HG02798 (cell line): ENCODE measurements at regions not wholly inside any gene's neighbourhood (a gene's known extent, or its start where the extent isn't known, plus 50 kb on each side); places are given as distances from the start of the nearest gene placed in this dataset.
A peak's percentile ranks its signal among the peaks of the same experiment; 100 is the strongest.
"Not testable (repeated sequence)": the region's sequence is repeated elsewhere in the genome, so short reads cannot be mapped to it uniquely, and the experiment has no call there.

Experiments
- ATAC-seq: cut with Tn5 transposase; IDR thresholded peaks from one replicate; pipeline ENCODE4 v1.9.1; 2021; ENCODE audit warnings: mild to moderate bottlenecking; ENCODE audit not compliant: unreplicated experiment, poor library complexity

DNA sequence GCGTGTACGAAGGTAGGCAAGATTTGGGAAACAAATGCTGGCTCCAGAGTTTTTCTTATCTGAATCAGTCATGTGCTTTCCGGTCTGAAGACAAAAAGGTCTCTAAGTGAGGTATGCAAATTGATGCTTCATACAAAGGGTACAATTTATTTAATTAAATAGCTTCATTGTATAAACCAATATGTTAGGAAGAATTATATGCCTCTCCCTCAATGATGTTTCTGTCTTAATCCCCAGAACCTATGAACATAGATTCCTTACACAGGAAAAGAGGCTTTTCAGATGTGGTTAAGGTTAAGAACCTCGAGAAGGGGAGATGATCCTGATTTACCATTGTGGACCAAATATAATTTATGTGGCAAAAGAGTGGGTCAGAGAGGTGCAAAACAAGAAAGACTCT, 543.5 kb upstream of the PCDH10 start:
- no peak for ATAC-seq

DNA sequence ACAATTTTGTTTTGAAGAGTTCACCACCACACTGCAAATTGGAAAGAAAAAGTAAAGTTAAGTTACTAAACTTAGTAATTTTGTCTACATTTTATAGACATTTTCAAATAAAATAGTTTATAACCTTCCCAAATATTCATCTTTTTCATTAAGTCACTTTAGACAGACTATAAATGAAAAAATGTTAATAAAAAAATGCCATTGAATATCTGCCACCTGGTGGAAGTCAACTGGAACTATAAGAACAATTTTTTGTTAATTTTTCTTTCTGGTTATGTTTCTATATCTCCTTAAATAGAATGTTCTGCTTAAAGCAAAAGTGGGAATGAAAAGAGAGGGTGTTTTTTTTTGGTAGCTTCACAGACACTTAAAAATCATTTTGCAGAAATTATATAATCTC, 534.4 kb upstream of the PCDH10 start:
- ATAC-seq, result no peak

DNA sequence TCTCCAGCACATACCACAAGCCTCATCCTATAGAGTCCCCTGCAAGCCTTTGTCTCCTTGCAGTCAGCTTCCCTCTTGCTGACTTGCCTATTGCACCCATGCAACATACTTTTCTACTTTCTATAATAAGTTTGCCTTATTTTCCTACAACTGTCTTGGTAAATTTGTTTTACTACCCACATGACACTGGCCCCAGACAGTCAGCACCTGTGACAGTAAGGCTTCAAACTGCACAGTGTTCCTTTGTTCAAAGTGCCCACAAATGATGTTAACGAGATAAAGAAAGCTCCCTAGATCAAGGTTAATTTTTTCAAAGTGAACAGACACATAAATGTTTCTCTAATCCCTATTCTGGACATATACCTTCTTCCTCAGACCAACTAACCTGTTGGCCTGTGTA, 529.1 kb upstream of the PCDH10 start:
- ATAC-seq, result no peak

DNA sequence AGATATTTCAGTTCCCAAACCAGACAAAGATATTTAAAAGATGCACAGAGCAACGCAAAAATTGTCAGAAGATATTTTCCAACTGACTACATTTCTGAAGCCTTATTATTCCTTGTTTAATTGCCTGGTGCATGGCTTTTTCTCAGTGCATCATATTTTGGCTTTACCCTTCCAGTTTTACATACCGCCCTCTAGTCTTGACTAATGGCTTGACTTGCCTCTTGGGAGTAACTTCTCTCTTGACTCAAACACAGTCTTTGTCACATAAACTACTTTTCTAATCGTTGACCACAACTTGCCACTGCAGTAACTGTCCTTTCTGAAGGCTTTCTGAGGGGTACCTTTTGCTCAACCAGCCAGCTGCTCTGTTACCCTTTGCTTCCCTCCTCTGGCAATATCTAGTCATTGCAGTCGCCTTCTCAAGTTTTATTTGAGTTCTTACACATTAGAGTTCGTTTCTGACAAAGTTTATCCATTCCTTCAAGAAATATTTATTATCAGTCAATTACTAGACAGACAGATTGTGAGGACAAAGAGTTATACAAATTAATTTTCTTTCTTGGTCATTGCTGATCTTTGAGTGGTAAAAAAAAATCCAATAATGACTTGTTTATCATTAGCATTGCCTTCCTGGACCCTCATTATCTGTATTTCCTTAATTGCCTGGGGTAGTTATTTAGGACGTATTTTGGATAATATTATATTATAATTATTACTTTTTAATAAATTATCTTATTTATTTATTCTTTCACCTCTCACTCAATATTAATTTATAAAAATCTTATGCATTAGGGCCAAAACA, 506.9 kb upstream of the PCDH10 start:
- peak; percentile 58 for ATAC-seq

DNA sequence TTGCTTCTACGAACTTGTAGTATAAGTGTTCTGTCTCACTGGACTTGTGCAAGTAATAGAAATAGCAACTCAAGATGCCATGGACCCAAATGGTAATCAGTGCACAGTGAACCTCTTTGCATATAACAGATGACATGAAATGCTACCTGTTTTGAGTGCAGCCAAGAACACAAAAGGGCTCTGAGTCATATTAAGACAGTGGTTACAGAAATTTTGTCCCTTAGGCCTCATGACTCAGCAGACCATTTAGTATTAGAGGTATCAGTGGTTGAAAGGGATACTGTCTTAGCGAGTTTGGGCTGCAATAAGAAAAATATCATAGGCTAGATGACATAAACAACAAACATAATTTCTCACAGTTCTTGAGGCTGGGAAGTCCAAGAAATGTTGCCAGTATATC, 502.9 kb upstream of the PCDH10 start:
- ATAC-seq, result peak; percentile 78

DNA sequence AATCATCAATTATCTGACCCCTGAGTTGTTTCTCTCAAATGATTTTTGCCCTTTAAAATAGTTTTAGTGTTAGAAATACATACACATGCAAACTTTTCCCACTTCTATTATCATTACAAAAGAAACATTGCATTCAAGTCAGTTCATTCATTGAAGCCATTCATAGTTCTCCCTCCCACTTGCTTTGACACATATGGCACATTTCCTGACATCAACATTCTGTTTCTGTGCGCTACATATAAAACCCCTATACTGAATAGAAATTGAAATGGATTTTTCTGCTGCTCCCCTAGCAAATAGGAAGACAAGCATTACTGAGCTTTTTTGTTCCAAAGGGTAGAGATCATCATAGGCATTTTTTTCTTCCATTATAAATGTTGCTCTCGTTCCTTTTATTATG, 497.9 kb upstream of the PCDH10 start:
- no peak for ATAC-seq

DNA sequence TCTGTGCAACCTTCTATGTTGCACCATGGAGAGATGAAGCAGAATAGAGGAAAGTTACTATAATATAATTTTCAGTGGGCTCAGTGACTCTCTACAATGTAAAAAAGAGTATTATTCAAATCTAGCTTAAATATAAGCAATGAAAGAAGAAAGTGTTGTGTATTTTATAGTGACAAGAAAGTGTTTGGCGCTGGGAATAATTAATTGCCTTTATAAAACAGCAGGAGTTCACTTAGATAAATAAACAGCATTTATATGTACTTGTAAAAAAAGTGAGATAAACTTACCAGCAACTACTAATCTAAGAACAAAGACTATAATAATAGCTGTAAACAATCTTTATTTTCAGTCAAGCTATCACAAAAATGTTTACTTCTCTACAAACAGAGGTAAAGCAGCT, 488.9 kb upstream of the PCDH10 start:
- no peak for ATAC-seq

DNA sequence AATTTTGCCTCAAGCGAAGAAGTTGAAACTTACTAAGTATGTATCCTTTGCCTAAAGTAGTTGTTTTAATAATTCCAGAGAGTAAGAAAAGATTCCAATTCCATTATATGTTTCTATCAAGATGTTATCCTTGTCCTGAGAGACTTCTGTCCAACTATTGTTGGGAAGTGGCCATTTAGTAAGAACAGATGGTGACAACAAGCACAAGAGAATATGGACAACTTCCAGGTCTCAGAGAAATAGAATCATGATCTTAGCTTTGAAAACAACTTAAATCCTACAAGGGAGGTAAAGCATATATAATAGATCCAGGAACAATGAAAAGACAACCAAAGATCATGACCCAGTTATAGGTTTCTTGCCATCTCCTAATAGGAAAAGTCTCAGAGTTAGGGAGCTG, 486.6 kb upstream of the PCDH10 start:
- no peak for ATAC-seq

DNA sequence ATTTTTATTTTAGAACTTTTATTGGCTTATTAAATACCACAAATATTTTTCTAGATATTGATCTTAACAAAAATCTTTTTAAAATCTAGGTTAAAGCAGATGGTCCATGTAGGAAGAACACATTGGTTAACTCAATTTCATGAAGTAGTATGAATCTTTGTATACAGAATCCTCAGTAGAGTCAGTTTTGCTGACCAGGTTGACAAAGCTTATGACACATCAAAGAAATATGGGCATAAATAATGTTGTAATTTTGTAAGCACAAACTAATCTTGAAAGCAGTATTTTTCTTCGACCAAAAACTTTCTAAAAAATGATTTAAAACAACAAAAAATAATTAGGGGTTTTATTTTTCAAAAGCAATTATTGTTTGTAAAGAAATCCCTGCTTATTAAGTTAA, 479.3 kb upstream of the PCDH10 start:
- ATAC-seq, result no peak

DNA sequence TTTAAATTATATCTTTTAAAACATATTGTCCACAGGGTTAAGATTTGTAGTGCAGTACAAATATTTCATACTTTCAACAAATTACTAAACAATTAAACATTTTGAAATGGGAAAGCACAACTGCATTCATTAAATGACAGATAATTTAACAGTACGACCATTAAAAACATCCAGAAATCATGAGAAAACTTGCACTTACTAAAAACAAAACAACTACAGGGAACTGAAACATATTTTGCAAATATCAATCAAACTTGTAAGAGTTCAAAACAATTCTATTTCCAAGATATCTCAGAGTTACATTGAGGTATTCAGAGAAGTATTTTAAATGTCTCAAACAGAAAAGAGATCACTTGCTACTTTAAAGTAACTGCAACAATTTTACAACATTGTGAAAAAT, 478.5 kb upstream of the PCDH10 start:
- ATAC-seq, result no peak

DNA sequence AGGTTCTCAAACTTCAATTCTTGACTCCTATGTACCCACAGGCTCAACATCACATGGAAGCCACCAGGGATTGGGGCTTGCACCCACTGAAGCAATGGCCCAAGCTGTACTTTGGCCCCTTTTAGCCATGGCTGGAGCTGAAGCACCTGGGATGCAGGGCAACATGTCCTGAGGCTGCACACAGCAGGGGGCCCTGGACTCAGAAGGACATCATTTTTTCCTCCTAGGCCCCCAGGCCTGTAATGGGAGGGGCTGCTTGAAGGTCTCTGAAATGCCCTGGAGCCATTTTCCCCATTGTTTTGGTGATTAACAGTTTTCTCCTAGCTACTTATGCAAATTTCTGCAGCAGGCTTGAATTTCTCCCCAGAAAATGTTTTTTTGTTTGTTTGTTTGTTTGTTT, 465.1 kb upstream of the PCDH10 start:
- ATAC-seq, result no peak

DNA sequence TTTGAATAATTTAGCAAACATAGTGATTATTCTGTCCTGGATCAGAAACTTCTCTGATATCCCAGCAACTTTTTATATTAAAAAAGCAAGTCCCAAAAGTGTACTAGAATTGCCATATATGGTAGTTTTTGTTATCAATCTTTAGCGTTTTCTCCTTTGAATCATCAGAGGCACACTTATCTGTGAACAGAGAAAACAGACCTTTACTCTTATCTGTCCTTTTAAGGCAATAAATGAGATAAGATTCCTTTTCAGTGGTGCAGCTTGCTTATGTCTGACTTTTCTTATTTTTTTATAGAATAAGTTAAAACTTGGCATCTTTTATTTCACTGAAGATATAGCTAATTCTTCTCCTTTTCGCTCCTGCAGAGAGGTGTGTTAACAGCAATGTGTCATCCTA, 458.1 kb upstream of the PCDH10 start:
- ATAC-seq, result no peak

DNA sequence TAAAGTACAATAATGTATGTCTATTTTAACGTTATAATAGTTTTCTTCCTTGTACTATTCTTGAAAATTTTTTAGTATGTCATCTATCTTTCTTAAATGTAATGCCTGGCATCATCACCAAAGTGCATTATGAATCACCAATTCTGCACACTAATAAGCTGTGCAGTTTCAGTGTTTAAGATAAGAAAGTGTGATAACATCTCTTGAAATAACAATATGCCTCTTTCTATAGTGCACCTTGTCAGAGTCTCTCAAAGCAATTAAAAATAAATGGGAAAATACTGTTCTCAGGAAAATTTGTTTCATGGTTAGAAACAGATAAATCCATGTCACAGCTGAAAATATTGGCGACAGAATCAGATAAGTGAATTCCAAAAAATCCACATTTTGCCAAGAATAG, 457.4 kb upstream of the PCDH10 start:
- ATAC-seq, result no peak

DNA sequence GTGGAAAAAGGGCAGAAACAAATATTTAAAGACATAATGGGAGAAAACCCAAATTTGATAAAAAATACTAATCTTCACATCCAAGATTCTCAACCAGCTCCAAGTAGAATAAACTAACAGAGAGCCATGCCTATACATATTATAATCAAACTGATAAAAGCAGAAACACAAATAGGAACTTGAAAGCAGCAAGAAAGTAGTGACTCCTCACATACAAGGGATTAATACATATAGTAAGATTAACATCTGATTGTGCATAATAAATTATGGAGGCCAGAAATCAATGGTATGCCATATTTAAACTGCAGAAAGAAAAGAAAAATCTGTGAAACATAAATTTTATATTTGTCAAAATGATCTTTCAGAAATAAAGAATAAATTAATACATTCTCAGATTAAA, 454.3 kb upstream of the PCDH10 start:
- ATAC-seq, result no peak

DNA sequence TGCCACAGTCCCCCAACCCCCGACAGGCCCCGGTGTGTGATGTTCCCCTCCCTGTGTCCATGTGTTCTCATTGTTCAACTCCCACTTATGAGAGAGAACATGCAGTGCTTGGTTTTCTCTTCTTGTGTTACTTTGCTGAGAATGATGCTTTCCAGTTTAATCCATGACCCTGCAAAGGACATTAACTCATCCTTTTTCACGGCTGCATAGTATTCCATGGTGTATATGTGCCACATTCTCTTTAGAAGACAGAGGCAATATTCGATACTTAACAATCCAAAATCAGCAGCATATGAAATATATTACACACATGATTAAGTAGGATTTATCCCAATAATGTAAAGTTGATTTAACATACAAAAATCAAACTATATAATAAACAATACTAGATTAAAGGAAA, 451.6 kb upstream of the PCDH10 start:
- ATAC-seq, result not testable (repeated sequence)

DNA sequence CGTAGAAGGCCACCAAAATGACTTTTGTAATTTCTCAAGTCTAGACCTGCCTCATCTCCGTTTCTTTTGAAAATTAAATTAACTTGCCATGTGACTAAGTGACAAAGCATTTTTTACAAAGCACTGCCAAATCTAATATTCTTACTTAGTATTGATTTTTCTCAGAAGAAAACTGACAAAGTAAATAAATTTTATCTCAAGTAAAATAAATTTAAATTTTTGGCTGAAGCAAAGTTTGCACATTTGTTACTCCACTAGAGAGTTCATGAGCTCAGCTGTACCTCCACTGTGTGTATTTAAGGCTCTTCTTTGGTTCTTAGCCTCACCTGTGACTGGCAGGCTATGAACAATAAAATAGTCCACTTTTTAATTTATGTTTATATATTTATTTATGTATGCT, 441.1 kb upstream of the PCDH10 start:
- no peak for ATAC-seq

DNA sequence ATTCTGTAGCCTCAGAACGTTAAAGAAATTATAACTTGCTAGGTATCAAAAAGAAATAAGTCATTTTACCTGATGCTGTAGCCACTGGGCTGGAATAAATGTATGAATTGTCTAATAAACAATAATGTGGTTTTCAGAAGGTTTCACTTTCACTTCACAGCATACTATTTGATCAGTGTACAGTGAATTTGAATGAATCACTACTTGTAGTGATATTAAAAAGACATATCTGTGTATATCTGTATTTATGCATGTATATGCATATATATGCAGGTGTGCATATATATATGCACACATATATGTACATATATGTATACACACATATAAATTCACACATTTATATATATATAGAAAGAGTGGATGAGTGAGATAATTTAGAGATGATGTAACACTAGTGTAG, 440.0 kb upstream of the PCDH10 start:
- ATAC-seq, result no peak

DNA sequence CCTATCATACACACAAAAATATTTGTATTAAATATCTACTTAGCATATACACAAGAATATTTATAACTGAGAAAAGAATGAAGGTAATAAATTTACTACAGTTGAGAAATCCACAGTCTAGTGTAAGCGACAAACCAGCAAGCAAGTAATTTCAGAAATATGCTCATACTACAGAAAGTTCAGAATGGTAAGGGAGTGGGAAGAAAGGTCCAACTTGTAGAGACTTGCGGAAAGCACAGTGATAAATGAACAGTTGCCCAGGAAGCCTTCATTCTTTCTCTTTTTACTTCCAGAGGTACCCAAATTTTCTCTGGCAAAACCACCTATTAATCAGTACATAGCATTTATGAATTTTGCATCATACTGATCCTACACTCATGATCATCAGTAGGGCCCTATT, 438.1 kb upstream of the PCDH10 start:
- no peak for ATAC-seq

DNA sequence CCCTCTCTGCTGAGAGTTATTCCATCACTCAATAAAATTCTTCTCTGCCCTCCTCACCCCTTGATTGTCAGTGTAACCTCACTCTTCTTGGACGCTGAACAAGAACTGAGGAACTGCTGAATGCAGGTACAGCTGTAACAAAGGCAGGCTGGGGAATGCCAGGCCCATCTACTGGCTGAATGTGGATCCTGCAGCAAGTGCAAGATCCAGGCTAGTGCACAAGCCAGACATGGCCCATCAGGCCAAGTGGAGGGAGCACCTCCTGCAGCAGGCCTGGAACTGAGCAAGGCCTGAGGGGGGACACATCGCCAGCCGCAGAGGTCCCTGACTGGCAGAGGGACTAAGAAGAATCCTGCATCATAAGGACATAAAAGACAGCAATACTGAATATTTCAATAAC, 411.8 kb upstream of the PCDH10 start:
- no peak for ATAC-seq

DNA sequence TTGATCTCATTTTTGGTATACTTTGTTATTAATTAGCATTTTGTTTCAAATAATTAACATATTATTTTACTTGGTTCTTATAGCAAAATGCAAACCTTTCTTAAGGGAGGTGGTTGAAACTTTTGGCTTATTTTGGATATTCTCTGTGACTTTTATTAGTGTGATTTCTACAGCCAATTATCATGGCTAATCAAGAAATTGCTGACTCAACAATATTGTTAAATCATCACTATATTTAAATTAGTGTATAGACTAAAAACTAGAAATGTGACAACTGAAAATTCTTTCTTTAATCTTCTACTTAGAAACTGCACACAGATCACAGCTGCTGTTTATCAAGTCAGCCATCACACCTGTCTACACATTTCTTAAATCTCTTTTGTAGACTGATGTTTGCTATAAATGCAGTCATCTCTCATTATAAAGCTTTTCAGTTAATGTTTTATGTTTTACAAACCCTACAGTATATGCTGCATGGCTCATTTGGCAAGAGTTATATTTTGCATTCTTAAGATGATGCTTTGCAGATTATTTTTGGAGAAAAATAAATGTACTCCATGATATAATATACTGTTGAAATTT, 389.8 kb upstream of the PCDH10 start:
- no peak for ATAC-seq

DNA sequence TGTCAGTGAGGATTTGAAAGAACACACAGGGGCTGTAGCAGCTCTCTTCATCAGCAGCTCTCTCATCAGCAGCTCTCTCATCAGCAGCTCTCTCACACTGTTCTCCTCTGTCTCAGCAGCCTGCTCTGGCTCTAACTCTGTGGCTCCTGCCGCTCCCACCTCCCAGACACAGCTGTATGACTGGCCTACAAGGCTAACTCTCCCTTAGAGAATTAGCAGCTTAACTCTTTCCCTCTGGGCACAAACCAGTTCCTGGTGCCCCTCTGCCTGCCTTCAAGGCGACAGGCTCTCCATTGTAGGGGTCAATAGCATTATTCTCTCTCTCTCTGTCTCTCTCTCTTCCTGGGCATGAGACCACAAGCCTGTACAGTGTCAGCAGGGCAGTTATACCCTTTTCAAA, 385.6 kb upstream of the PCDH10 start:
- no peak for ATAC-seq

DNA sequence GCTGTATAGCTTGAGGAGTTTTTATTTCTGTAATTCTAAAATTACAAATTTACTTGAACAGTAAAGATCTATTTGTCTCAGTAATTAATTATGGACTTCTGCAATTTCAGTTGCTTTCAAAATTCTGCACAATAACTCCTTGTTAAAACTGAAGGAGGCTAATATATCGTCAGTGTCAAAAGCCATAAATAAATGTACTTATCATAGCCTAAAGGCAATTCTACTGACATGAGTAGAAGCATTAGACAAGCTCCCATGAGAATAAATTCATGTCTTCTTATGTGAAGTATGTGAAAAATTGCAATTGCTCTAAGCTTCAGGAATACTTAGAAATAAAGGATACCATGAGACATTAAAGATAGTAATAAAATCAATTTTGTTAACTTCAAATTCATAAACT, 381.2 kb upstream of the PCDH10 start:
- ATAC-seq, result no peak
